ENCODE measurements at regions not wholly inside any gene's neighbourhood (a gene's known extent, or its start where the extent isn't known, plus 50 kb on each side); places are given as distances from the start of the nearest gene placed in this dataset.
A peak's percentile ranks its signal among the peaks of the same experiment; 100 is the strongest.

DNA sequence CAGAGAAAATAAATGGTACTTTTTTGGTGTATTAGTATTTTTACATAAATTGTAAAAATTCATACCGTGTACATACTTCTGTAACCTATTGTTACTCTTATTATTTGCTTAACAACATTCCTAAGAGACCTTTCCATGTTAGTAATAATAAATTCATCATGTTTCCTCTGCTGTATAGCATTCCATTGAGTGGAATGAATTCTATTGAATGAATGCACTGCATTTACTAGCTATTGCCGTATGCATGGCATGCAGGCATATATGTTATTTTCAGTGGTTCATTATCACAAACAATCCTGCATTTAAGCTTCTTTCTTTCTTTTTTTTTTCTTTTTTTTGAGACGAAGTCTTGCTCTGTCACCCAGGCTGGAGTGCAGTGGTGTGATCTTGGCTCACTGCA lies 137.6 kb upstream of the TBX3 start:
- Histone ChIP-seq H3K4me1 (no peaks in the 10 kb centered on the region), H3K4me2 (no peak overlapping the region), H3K4me3 (no peak overlapping the region), H3K27ac (no peak overlapping the region), H3K9me3 (no peaks in the 10 kb centered on the region)
- TF ChIP-seq, protein P1, sequence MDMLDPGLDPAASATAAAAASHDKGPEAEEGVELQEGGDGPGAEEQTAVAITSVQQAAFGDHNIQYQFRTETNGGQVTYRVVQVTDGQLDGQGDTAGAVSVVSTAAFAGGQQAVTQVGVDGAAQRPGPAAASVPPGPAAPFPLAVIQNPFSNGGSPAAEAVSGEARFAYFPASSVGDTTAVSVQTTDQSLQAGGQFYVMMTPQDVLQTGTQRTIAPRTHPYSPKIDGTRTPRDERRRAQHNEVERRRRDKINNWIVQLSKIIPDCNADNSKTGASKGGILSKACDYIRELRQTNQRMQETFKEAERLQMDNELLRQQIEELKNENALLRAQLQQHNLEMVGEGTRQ (IDR thresholded peaks at IDR 0.05) = no peak
- no peak for TF ChIP-seq EP300 (IDR thresholded peaks at IDR 0.05)
- TF ChIP-seq HOXB13 (CRISPR knock-in tag; IDR thresholded peaks at IDR 0.05; ENCODE audit: low read depth) = no peak
- TF ChIP-seq SREBF2 (IDR thresholded peaks at IDR 0.05) = no peak
- TF ChIP-seq RCOR1 (IDR thresholded peaks at IDR 0.05; ENCODE audit: low read depth, low read length) = no peak
- TF ChIP-seq KDM5A (IDR thresholded peaks at IDR 0.05) = no peak
- no peak for TF ChIP-seq ESRRA (IDR thresholded peaks at IDR 0.05; ENCODE audit: borderline replicate concordance, low read length)
- TF ChIP-seq FOSL2 (IDR thresholded peaks at IDR 0.05) = no peak
- TF ChIP-seq FOSL2 (CRISPR knock-in tag; IDR thresholded peaks at IDR 0.05) = no peak
- TF ChIP-seq, protein P2, sequence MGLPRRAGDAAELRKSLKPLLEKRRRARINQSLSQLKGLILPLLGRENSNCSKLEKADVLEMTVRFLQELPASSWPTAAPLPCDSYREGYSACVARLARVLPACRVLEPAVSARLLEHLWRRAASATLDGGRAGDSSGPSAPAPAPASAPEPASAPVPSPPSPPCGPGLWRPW (IDR thresholded peaks at IDR 0.05) = no peak
- TF ChIP-seq BHLHE40 (IDR thresholded peaks at IDR 0.05; ENCODE audit: low read depth, low read length) = no peak
- no peak for TF ChIP-seq HEYL (CRISPR knock-in tag; IDR thresholded peaks at IDR 0.05)
- ATAC-seq = peak in 1 of 2 experiments; percentile 30; a peak in 1 of 6 replicates
- no peak for DNase-seq (ENCODE audit: low read depth in 1 of 2, low spot score in 1 of 2)
- CTCF ChIA-PET = interaction anchor here (1.3 to 2.4 kb wide), 2 partner anchors 10 to 932 kb away, joined by 3 to 6 read pairs; no protein-coding TSS in a partner anchor
- WGBS (ENCODE audit: missing lambda C conversion rate) = 41% methylated on average over 3 of the region's 3 CpGs
- POLR2A ChIA-PET = no interaction called here
- no peak for FAIRE-seq

DNA sequence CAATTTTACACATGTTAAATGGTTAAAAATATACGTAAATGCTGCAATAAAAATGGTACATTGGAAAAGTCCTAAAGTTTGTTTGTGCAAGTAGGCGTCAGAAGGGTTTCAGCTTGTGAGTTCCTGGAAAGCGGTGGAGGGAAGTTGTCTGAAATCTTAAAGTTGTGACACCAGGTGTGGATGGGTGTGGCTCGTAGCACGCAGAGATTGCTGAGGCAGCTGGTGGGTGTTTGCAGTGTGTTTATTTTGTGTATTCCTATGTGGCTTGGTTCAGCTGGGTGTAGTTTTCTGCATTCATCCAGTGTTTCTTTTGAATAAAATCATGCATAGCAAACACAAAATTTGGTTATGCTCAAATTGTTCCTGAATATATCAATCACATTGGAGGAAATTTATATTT lies 136.8 kb upstream of the TBX3 start:
- CTCF ChIA-PET = interaction anchor here (0.7 to 2.4 kb wide), 2 partner anchors 11 to 840 kb away, joined by 3 to 6 read pairs; no protein-coding TSS in a partner anchor
- ATAC-seq (no peak), DNase-seq (ENCODE audit: low read depth in 1 of 2, low spot score in 1 of 2) (no peak), FAIRE-seq (no peak)
- Histone ChIP-seq H3K4me1 (no peaks in the 10 kb centered on the region), H3K4me3 (no peak overlapping the region), H3K9me3 (no peaks in the 10 kb centered on the region), H3K27ac (no peak overlapping the region), H3K4me2 (no peak overlapping the region)
- 74% methylated on average over 5 of the region's 5 CpGs for WGBS (ENCODE audit: missing lambda C conversion rate)
- POLR2A ChIA-PET = no interaction called here
- TF ChIP-seq SMC3 (IDR thresholded peaks at IDR 0.05) (no peak), RCOR1 (IDR thresholded peaks at IDR 0.05; ENCODE audit: low read depth, low read length) (no peak), RAD21 (conservative IDR thresholded peaks at IDR 0.05 in 1 of 2, IDR thresholded peaks at IDR 0.05 in 1 of 2) (no peak), NR3C1 (IDR thresholded peaks at IDR 0.05) (no peak), ZSCAN20 (CRISPR knock-in tag; IDR thresholded peaks at IDR 0.05) (no peak), CHD4 (IDR thresholded peaks at IDR 0.05; ENCODE audit: borderline replicate concordance) (no peak), SREBF2 (IDR thresholded peaks at IDR 0.05) (no peak), HOXB5 (CRISPR knock-in tag; IDR thresholded peaks at IDR 0.05) (no peak), BHLHE40 (IDR thresholded peaks at IDR 0.05; ENCODE audit: low read depth, low read length) (no peak), ZNF302 (CRISPR knock-in tag; IDR thresholded peaks at IDR 0.05) (no peak), RARB (CRISPR knock-in tag; IDR thresholded peaks at IDR 0.05) (no peak), HOXB13 (CRISPR knock-in tag; IDR thresholded peaks at IDR 0.05; ENCODE audit: low read depth) (no peak), FOSB (CRISPR knock-in tag; IDR thresholded peaks at IDR 0.05) (no peak)
- TF ChIP-seq, protein P3, sequence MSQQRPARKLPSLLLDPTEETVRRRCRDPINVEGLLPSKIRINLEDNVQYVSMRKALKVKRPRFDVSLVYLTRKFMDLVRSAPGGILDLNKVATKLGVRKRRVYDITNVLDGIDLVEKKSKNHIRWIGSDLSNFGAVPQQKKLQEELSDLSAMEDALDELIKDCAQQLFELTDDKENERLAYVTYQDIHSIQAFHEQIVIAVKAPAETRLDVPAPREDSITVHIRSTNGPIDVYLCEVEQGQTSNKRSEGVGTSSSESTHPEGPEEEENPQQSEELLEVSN (IDR thresholded peaks at IDR 0.05; ENCODE audit: borderline replicate concordance, low read depth) = no peak

DNA sequence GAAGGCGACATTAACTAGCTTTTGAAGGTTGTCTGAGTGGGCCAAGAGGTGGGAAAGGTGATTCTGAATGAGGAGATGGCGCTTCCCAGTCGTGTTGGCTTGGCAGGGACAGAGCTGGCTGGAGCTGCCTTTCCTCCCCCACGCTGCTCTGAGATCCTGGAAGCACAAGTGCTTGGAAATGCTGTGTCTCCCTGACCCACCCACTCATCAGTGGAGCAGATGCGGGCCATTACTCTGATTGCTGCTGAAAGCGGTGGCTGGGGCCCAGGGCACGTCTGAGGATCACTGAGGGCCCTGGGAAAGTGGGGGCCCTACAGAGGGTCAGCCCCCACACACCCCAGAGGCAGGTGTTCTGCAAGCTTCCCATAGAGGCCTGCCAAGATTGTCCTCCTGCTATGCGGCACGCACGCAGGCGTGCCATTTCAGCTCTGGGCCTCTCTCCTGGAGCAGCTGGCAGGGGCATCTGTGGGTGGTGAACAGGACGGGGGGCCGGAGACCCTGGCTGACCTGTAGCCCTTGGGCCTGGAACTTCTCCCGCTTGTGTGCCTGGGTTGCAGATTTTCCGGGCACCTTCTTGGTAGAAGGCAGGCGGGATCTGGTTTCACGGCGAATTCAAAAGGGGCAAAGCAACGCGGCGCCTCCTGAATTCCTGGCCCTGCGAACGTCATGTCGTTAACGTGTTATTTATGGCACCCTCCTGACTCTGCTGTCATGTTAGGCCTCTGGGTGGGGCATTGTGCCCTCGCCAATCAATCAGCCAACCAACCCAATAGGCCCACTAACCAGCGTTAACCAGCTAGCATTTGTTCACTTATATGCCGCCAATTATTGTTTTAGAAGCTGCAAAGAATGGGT lies 133.8 kb upstream of the TBX3 start:
- Histone ChIP-seq H3K27ac (no peak overlapping the region), H3K4me3 (no peak overlapping the region), H3K4me1 (peaks cover 8% of the 10 kb centered on the region), H3K9me3 (no peaks in the 10 kb centered on the region), H3K4me2 (no peak overlapping the region)
- no peak for FAIRE-seq
- ATAC-seq = no peak
- POLR2A ChIA-PET = no interaction called here
- DNase-seq (ENCODE audit: low read depth in 1 of 2, low spot score in 1 of 2) = no peak
- TF ChIP-seq, protein P4, sequence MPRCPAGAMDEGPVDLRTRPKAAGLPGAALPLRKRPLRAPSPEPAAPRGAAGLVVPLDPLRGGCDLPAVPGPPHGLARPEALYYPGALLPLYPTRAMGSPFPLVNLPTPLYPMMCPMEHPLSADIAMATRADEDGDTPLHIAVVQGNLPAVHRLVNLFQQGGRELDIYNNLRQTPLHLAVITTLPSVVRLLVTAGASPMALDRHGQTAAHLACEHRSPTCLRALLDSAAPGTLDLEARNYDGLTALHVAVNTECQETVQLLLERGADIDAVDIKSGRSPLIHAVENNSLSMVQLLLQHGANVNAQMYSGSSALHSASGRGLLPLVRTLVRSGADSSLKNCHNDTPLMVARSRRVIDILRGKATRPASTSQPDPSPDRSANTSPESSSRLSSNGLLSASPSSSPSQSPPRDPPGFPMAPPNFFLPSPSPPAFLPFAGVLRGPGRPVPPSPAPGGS (IDR thresholded peaks at IDR 0.05) = no peak
- TF ChIP-seq FOXS1 (CRISPR knock-in tag; IDR thresholded peaks at IDR 0.05) (no peak), CBX2 (IDR thresholded peaks at IDR 0.05; ENCODE audit: borderline replicate concordance, low read depth) (no peak), KDM1A (IDR thresholded peaks at IDR 0.05; ENCODE audit: low read depth) (no peak), MAZ (IDR thresholded peaks at IDR 0.05; ENCODE audit: borderline replicate concordance, low read depth, low read length) (no peak), HOXA7 (CRISPR knock-in tag; IDR thresholded peaks at IDR 0.05) (no peak), ZSCAN20 (CRISPR knock-in tag; IDR thresholded peaks at IDR 0.05) (no peak), RARB (CRISPR knock-in tag; IDR thresholded peaks at IDR 0.05) (no peak), ESRRA (IDR thresholded peaks at IDR 0.05; ENCODE audit: borderline replicate concordance, low read length) (no peak)
- TF ChIP-seq, protein P5, sequence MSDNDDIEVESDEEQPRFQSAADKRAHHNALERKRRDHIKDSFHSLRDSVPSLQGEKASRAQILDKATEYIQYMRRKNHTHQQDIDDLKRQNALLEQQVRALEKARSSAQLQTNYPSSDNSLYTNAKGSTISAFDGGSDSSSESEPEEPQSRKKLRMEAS (IDR thresholded peaks at IDR 0.05) = no peak
- WGBS (ENCODE audit: missing lambda C conversion rate) = 82% methylated on average over 25 of the region's 28 CpGs
- CTCF ChIA-PET = interaction anchor here (1.7 kb wide), 1 partner anchor 10 kb away, joined by 6 read pairs; no protein-coding TSS in a partner anchor

Data from A549 (cell line).